MM.1S (cell line): ENCODE measurements at regions not wholly inside any gene's neighbourhood (a gene's known extent, or its start where the extent isn't known, plus 50 kb on each side); places are given as distances from the start of the nearest gene placed in this dataset.

ENCODE experiments used
- DNase-seq: peaks from one replicate; pipeline ENCODE4 v3.0.0-alpha.2; 2015
- H2AFZ ChIP-seq: fragments of 300-600 bp; sonication (generic); 2 replicates; pipeline ENCODE4 v1.6.0; 2016; ENCODE audit warnings: antibody characterized with exemption, low read length
- H3F3A ChIP-seq: fragments of 300-600 bp; sonication (generic); 2 replicates; pipeline ENCODE4 v1.6.1; 2016; ENCODE audit warnings: mild to moderate bottlenecking, antibody characterized with exemption, low read length, moderate library complexity, mixed read lengths; ENCODE audit not compliant: insufficient read depth
- H3K27ac ChIP-seq: fragments of 300-600 bp; sonication (generic); 2 replicates; pipeline ENCODE4 v1.5.1; 2016; ENCODE audit warnings: mild to moderate bottlenecking, low read length
- H3K27me3 ChIP-seq: fragments of 300-600 bp; sonication (generic); replicated peaks from 2 replicates; pipeline ENCODE4 v1.6.0; 2016; ENCODE audit warnings: low read length; ENCODE audit not compliant: insufficient read depth
- H3K36me3 ChIP-seq: fragments of 300-600 bp; sonication (generic); replicated peaks from 2 replicates; pipeline ENCODE4 v1.6.1; 2016; ENCODE audit warnings: mild to moderate bottlenecking, low read length, mixed read lengths; ENCODE audit not compliant: insufficient read depth
- H3K4me1 ChIP-seq: fragments of 300-600 bp; sonication (generic); 2 replicates; pipeline ENCODE4 v1.6.1; 2016; ENCODE audit warnings: low read length, mixed read lengths
- H3K4me2 ChIP-seq: fragments of 300-600 bp; sonication (generic); 2 replicates; pipeline ENCODE4 v1.6.0; 2016; ENCODE audit warnings: low read depth, low read length
- H3K4me3 ChIP-seq: fragments of 300-600 bp; sonication (generic); 2 replicates; pipeline ENCODE4 v1.5.1; 2016; ENCODE audit warnings: low read length, mixed read lengths
- H3K79me2 ChIP-seq: fragments of 300-600 bp; sonication (generic); 2 replicates; pipeline ENCODE4 v1.6.1; 2016; ENCODE audit warnings: mixed run types, low read length, mixed read lengths
- H3K9ac ChIP-seq: fragments of 300-600 bp; sonication (generic); 2 replicates; pipeline ENCODE4 v1.6.1; 2016; ENCODE audit warnings: low read length, mixed read lengths
- H3K9me2 ChIP-seq: fragments of 300-600 bp; sonication (generic); replicated peaks from 2 replicates; pipeline ENCODE4 v1.6.1; 2016; ENCODE audit warnings: mild to moderate bottlenecking, low read length, mixed read lengths; ENCODE audit not compliant: insufficient read depth
- H3K9me3 ChIP-seq: fragments of 300-600 bp; sonication (generic); replicated peaks from 2 replicates; pipeline ENCODE4 v1.6.1; 2016; ENCODE audit warnings: mild to moderate bottlenecking, low read length, mixed read lengths; ENCODE audit not compliant: insufficient read depth
- H4K20me1 ChIP-seq: fragments of 300-600 bp; sonication (generic); 2 replicates; pipeline ENCODE4 v1.6.1; 2016; ENCODE audit warnings: mild to moderate bottlenecking, low read length, moderate library complexity, mixed read lengths; ENCODE audit not compliant: insufficient read depth
- CTCF ChIP-seq: fragments of 300-600 bp; sonication (generic); IDR thresholded peaks from 2 replicates; pipeline ENCODE4 v1.5.1; 2016; ENCODE audit warnings: antibody characterized with exemption, low read length, mixed read lengths
- EZH2 ChIP-seq: fragments of 300-600 bp; sonication (generic); optimal IDR thresholded peaks from 2 replicates; pipeline ENCODE3; 2017; ENCODE audit warnings: low read depth, mild to moderate bottlenecking, antibody characterized with exemption, low read length, mixed read lengths
- EZH2phosphoT487 ChIP-seq: fragments of 300-600 bp; sonication (generic); IDR thresholded peaks from 2 replicates; pipeline ENCODE4 v1.6.1; 2018; ENCODE audit warnings: antibody characterized with exemption, low read length

- Histone ChIP-seq H3K4me2 (no peak overlapping the region), H2AFZ (no peak overlapping the region), H3K9me2 (no peaks in the 10 kb centered on the region), H3K27me3 (no peaks in the 10 kb centered on the region), H3K79me2 (no peaks in the 10 kb centered on the region), H3K9ac (no peak overlapping the region), H3K27ac (no peak overlapping the region), H3F3A (no peaks in the 10 kb centered on the region), H3K4me3 (no peak overlapping the region), H3K4me1 (no peaks in the 10 kb centered on the region), H3K9me3 (no peaks in the 10 kb centered on the region), H4K20me1 (no peaks in the 10 kb centered on the region), H3K36me3 (no peaks in the 10 kb centered on the region)
- DNase-seq, result no peak
- TF ChIP-seq EZH2phosphoT487, result no peak
- no peak for TF ChIP-seq EZH2
- no peak for TF ChIP-seq CTCF
Observed at GRCh38 chr14:40119765-40120164, 687.5 kb upstream of the FBXO33 start.

GRCh38 chr14:40119321-40119720 lies 687.1 kb upstream of the FBXO33 start:
- no peak for DNase-seq
- Histone ChIP-seq H3K27me3 (no peaks in the 10 kb centered on the region), H3K9me3 (no peaks in the 10 kb centered on the region), H3K4me3 (no peak overlapping the region), H4K20me1 (no peaks in the 10 kb centered on the region), H3K36me3 (no peaks in the 10 kb centered on the region), H3K27ac (no peak overlapping the region), H3K9ac (no peak overlapping the region), H2AFZ (no peak overlapping the region), H3K4me1 (no peaks in the 10 kb centered on the region), H3K9me2 (no peaks in the 10 kb centered on the region), H3F3A (no peaks in the 10 kb centered on the region), H3K79me2 (no peaks in the 10 kb centered on the region), H3K4me2 (no peak overlapping the region)
- TF ChIP-seq EZH2 (no peak), CTCF (no peak)

GRCh38 chr14:40115583-40115982 lies 683.4 kb upstream of the FBXO33 start:
- H3K4me2 ChIP-seq, result no peak overlapping the region
- no peaks in the 10 kb centered on the region for H3K9me2 ChIP-seq
- no peak overlapping the region for H3K27ac ChIP-seq
- TF ChIP-seq EZH2phosphoT487 (no peak), CTCF (no peak), EZH2 (no peak)
- no peak overlapping the region for H2AFZ ChIP-seq
- no peak overlapping the region for H3K4me3 ChIP-seq
- H3K36me3 ChIP-seq, result no peaks in the 10 kb centered on the region
- no peaks in the 10 kb centered on the region for H3K4me1 ChIP-seq
- no peaks in the 10 kb centered on the region for H4K20me1 ChIP-seq
- no peaks in the 10 kb centered on the region for H3F3A ChIP-seq
- no peaks in the 10 kb centered on the region for H3K27me3 ChIP-seq
- no peak for DNase-seq
- no peaks in the 10 kb centered on the region for H3K9me3 ChIP-seq
- H3K79me2 ChIP-seq, result no peaks in the 10 kb centered on the region
- no peak overlapping the region for H3K9ac ChIP-seq
